ENCODE measurements at regions not wholly inside any gene's neighbourhood (a gene's known extent, or its start where the extent isn't known, plus 50 kb on each side); places are given as distances from the start of the nearest gene placed in this dataset.

DNA sequence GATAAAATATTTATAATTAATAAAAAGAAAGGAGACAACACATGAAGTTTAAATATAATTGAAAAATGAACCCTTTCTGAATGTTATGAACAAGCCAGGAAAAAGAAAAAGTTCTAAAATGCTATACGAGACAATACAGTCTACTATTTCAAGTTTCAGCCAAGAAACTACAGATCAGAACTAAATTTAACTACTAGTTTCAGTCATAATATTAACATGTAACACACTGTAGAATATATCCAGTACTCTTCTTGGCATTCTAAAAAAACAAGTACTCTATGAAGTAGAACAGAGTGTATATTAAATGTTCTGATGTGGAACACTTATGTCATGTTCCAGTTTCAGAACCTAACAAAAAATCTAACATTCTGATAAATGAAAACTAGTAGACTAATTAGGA, 679.7 kb downstream of the FAT4 start:
- no peaks in the 10 kb centered on the region for H3K27me3 ChIP-seq
- TF ChIP-seq EP300 (IDR thresholded peaks at IDR 0.05): no peak
- no peak for TF ChIP-seq POLR2A (IDR thresholded peaks at IDR 0.05)
- DNase-seq (ENCODE audit: low spot score in 2 of 2): no peak
- WGBS: 73% methylated on average over 1 of the region's 1 CpG
- H3K4me3 ChIP-seq: no peak overlapping the region
- H3K27ac ChIP-seq: no peak overlapping the region
- H3K36me3 ChIP-seq: no peaks in the 10 kb centered on the region
- H3K9me3 ChIP-seq: no peaks in the 10 kb centered on the region
- H3K4me1 ChIP-seq: no peaks in the 10 kb centered on the region

DNA sequence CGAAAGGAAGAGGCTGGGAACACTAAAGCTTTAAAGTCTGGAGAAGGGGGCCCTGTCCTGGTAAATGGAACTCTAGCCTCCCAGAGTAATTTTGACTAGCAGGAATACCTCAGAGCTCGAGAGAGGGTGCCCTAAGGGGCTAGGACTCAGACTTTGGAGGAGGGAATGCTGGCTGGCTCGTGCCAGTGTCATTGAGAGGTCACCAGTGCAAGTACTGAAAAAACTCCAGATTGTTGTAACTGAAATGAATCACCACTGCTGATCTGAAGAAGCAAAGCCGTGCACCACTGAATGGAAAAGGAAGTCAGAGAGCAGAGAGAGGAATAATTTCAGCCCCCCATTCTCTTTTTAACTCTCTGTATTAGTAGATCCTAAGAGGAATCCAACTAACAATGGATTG, 690.2 kb downstream of the FAT4 start:
- H3K27me3 ChIP-seq: no peaks in the 10 kb centered on the region
- H3K9me3 ChIP-seq: peaks cover under 1% of the 10 kb centered on the region
- TF ChIP-seq POLR2AphosphoS5 (IDR thresholded peaks at IDR 0.05) (no peak), POLR2A (IDR thresholded peaks at IDR 0.05) (no peak), EP300 (IDR thresholded peaks at IDR 0.05) (no peak)
- TF ChIP-seq, protein P1, sequence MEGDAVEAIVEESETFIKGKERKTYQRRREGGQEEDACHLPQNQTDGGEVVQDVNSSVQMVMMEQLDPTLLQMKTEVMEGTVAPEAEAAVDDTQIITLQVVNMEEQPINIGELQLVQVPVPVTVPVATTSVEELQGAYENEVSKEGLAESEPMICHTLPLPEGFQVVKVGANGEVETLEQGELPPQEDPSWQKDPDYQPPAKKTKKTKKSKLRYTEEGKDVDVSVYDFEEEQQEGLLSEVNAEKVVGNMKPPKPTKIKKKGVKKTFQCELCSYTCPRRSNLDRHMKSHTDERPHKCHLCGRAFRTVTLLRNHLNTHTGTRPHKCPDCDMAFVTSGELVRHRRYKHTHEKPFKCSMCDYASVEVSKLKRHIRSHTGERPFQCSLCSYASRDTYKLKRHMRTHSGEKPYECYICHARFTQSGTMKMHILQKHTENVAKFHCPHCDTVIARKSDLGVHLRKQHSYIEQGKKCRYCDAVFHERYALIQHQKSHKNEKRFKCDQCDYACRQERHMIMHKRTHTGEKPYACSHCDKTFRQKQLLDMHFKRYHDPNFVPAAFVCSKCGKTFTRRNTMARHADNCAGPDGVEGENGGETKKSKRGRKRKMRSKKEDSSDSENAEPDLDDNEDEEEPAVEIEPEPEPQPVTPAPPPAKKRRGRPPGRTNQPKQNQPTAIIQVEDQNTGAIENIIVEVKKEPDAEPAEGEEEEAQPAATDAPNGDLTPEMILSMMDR (IDR thresholded peaks at IDR 0.05): no peak
- no peak overlapping the region for H3K27ac ChIP-seq
- no peak for DNase-seq (ENCODE audit: low spot score in 2 of 2)
- no peak overlapping the region for H3K4me3 ChIP-seq
- no peaks in the 10 kb centered on the region for H3K4me1 ChIP-seq
- H3K36me3 ChIP-seq: no peaks in the 10 kb centered on the region
- 48% methylated on average over 4 of the region's 4 CpGs for WGBS

DNA sequence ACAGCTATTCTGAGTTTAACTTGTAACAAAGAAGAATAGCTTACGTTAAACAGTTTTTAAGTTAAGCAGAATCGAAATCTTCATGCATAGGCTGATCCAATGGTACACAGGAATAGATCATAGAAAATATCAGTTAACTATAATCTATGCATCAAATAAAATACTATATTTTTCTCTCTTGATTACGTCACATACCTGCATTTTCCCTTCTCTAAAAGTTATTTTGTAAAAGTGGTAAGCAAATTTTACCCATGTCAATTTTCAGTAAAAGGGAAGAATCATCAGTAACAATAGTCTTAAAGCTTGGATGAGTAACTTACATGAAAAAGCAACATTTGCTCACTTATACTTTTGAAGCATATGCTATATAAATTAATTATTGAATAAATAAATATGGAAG, 692.4 kb downstream of the FAT4 start:
- no peaks in the 10 kb centered on the region for H3K27me3 ChIP-seq
- 63% methylated on average over 3 of the region's 3 CpGs for WGBS
- no peak overlapping the region for H3K27ac ChIP-seq
- TF ChIP-seq POLR2AphosphoS5 (IDR thresholded peaks at IDR 0.05): no peak
- TF ChIP-seq, protein P1 (IDR thresholded peaks at IDR 0.05): no peak
- no peak for TF ChIP-seq POLR2A (IDR thresholded peaks at IDR 0.05)
- no peak for TF ChIP-seq EP300 (IDR thresholded peaks at IDR 0.05)
- H3K4me3 ChIP-seq: no peak overlapping the region
- no peaks in the 10 kb centered on the region for H3K36me3 ChIP-seq
- H3K4me1 ChIP-seq: no peaks in the 10 kb centered on the region
- no peak for DNase-seq (ENCODE audit: low spot score in 2 of 2)
- peaks cover 5% of the 10 kb centered on the region for H3K9me3 ChIP-seq

DNA sequence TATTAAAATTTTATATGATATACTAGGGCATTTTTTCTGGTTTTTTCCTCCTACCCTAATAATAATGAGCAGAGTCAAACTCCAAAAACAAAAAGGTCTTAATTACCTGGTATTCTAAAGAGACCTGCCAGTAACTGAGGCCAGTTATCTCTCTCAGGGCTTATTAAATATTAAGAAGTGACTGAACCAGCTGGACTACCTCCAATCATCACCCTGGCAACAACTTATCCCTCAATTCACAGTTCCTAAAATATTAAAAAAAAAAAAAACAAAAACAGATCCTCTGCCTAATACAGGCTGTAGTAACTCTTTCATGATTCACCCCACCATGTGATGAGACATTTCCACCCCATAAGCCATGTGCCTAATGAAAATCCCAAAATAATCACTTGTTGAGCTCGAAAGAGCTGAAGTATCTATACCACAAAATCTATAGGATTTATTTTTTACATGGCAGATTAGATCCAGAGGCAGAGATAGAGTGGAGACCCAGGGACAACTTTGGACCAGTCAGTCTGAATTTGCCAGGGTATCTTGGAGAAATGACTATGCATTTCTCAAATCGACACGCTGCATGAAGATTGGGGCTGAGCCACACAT, 698.0 kb downstream of the FAT4 start:
- TF ChIP-seq POLR2A (IDR thresholded peaks at IDR 0.05): no peak
- TF ChIP-seq, protein P1 (IDR thresholded peaks at IDR 0.05): no peak
- TF ChIP-seq POLR2AphosphoS5 (IDR thresholded peaks at IDR 0.05): no peak
- no peak for TF ChIP-seq EP300 (IDR thresholded peaks at IDR 0.05)
- H3K4me3 ChIP-seq: no peak overlapping the region
- DNase-seq (ENCODE audit: low spot score in 2 of 2): no peak
- H3K4me1 ChIP-seq: no peaks in the 10 kb centered on the region
- no peaks in the 10 kb centered on the region for H3K36me3 ChIP-seq
- peaks cover 5% of the 10 kb centered on the region for H3K9me3 ChIP-seq
- H3K27me3 ChIP-seq: no peaks in the 10 kb centered on the region
- WGBS: 83% methylated on average over 3 of the region's 3 CpGs
- no peak overlapping the region for H3K27ac ChIP-seq

DNA sequence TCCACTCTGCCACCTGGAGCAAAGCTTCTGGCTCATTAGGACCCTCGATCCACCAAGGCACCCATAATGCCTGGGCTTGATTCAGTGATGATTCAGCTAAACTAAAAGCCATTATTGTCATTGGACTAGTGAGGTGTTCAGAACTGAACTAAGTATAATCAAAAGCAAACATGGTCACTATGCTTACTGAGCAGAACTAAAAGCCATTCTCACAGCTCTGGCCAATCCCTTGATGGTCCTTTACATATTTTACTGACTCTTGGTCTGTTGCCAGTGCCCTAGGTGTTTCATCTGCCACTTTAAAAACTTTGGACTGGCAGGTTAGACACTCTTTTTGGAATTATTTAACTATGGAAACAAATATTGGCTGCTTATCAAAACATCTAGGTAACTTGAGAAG, 703.5 kb downstream of the FAT4 start:
- WGBS: 65% methylated on average over 1 of the region's 1 CpG
- Histone ChIP-seq H3K27ac (no peak overlapping the region), H3K36me3 (no peaks in the 10 kb centered on the region), H3K9me3 (no peaks in the 10 kb centered on the region), H3K27me3 (no peaks in the 10 kb centered on the region), H3K4me3 (no peak overlapping the region), H3K4me1 (no peaks in the 10 kb centered on the region)
- DNase-seq (ENCODE audit: low spot score in 2 of 2): no peak
- TF ChIP-seq EP300 (IDR thresholded peaks at IDR 0.05) (no peak), POLR2AphosphoS5 (IDR thresholded peaks at IDR 0.05) (no peak), POLR2A (IDR thresholded peaks at IDR 0.05) (no peak)
- TF ChIP-seq, protein P1 (IDR thresholded peaks at IDR 0.05): no peak

DNA sequence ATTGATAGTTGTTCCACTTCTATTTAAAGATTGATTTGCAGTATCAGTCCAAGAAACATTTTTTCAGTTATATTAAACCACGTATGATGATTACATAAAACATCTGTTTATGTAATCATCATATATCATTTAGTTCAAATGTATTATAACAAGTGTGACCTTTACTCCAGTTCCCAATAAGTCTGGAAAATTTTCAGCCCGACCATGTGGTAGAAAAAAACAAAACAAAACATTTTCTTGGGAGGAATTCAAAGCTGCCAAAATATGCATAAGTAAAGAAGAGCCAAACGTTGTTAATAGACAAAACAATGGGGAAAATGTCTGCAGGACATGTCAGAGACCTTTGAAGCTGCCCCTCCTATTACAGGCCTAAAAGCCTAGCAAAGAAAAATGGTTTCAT, 709.1 kb downstream of the FAT4 start:
- no peak for DNase-seq (ENCODE audit: low spot score in 2 of 2)
- no peaks in the 10 kb centered on the region for H3K9me3 ChIP-seq
- TF ChIP-seq, protein P1 (IDR thresholded peaks at IDR 0.05): no peak
- no peaks in the 10 kb centered on the region for H3K36me3 ChIP-seq
- no peak overlapping the region for H3K4me3 ChIP-seq
- no peaks in the 10 kb centered on the region for H3K27me3 ChIP-seq
- WGBS: 20% methylated on average over 3 of the region's 3 CpGs
- no peaks in the 10 kb centered on the region for H3K4me1 ChIP-seq
- H3K27ac ChIP-seq: no peak overlapping the region

Data from suprapubic skin (tissue), 4 donors.